Activated CD4-positive, alpha-beta T cell treated with anti-CD3 and anti-CD28 coated beads for 24 hours (primary cell): ENCODE measurements at regions not wholly inside any gene's neighbourhood (a gene's known extent, or its start where the extent isn't known, plus 50 kb on each side); places are given as distances from the start of the nearest gene placed in this dataset.

Experiments
- DNase-seq, 2 donors: peaks; one replicate each; pipeline ENCODE4 v3.0.0-alpha.2; 2020; ENCODE audit warnings: low read depth in 2 of 2

- no peak for DNase-seq
These were observed 292.7 kb downstream of the RNF144A start for GRCh38 chr2:7209757-7210555.

DNA sequence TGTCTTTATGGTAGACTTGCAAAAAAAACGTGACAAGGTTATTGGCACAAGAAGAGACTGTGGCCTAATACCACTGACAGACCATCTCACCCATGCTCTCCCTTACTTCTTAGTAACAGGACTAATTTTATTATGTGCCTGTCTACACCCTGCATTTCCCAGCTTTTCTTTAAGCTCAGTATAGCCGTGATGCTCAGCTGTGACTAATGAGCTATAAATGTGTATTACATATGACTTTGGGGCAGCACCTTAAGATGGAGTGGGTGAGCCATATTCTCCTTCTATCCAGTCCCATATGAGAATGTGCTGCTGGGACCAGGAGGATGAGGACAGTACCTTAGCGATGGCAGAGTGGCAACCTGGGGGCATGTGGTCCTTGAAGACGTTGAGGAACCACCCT lies 293.5 kb downstream of the RNF144A start:
- DNase-seq: no peak

DNA sequence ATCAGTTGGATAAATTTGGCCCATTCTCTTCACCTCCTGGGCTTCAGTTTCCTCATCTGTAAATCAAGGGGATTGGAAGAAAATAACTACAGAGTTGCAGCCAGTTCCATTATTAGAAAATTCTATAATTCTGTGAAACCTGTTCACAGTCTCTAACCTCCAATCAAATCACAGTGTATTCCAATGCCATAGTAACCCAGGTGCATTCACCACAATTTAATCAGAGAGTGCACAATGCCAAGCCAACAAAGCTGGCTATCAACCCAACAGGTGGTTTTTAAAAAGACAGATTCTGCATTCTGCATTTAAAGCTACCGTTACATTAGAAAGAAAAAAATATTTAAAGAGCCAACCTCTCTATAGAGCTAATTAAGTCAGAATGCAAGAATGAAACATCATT lies 308.6 kb downstream of the RNF144A start:
- no peak for DNase-seq

- DNase-seq: no peak
These were observed 309.3 kb downstream of the RNF144A start for GRCh38 chr2:7226501-7226900.

GRCh38 chr2:7233126-7233525 lies 315.9 kb downstream of the RNF144A start:
- no peak for DNase-seq

DNA sequence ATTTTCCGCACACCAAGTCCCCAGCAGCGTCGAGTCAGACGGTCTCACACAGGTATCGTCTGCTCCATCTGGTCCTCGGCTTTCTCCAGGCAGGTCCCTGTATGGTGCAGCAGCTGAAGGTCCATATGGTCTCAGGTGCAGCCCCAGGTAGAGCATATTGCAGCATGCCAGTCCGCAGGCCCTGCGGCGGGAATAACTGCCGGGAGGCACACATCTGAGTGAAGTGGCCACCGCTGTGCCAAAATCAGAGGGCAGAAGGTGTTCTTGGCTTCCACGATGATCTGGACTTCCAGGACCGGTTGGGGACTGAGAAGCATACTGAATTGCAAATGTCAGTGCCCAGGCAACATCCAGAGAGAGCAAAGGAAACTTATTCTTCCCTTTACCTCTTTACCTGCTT lies 320.3 kb downstream of the RNF144A start:
- no peak for DNase-seq

DNA sequence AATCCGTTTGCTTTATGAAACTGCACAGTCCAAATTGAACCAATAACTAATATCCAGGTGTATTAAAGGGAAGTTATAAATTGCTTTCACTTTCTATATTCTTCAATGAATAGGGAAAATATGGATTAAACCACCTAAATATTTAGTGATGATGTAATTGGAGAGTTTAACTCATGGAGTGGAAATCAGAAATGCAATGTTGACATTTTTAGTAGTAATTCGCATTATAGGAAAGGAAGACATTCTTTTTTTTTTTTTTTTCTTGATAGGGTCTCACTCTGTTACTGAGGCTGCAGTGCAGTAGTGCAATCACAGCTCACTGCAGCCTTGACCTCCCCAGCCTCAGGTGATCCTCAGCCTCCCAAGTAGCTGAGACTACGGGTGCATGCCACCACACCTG lies 321.9 kb downstream of the RNF144A start:
- DNase-seq: no peak

DNA sequence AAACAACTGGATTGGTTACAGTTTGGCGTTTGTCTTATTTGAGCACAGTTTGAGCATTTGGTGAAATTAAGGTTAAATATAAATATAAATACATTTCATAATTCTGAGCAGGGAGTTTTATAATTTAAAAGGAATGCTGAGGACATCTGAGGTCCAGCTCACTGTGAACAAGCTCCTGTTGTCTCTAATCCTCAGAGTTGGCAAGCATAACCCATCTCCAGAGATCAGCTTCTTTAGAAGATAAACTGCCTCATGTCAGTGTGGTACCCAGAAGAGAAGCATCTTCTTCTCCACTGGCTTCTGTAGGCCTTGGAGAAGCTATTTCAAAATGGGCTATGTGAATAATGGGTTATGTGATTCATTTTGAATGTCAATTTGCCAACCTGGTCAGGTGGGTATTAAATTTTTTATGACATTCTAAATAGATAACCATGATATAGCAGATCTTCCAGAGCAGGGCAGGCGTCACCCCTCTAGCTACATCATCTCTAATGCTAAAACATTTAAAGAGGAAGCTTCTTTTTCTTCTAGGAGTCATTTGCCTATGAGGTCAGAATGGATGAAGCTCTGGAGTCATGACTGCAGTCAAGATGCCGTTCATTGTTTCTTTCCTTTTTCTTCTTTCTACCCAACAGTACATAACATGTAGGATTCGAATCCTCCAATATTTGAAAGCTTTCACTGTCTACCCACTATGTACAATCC lies 324.0 kb downstream of the RNF144A start:
- DNase-seq: no peak

DNA sequence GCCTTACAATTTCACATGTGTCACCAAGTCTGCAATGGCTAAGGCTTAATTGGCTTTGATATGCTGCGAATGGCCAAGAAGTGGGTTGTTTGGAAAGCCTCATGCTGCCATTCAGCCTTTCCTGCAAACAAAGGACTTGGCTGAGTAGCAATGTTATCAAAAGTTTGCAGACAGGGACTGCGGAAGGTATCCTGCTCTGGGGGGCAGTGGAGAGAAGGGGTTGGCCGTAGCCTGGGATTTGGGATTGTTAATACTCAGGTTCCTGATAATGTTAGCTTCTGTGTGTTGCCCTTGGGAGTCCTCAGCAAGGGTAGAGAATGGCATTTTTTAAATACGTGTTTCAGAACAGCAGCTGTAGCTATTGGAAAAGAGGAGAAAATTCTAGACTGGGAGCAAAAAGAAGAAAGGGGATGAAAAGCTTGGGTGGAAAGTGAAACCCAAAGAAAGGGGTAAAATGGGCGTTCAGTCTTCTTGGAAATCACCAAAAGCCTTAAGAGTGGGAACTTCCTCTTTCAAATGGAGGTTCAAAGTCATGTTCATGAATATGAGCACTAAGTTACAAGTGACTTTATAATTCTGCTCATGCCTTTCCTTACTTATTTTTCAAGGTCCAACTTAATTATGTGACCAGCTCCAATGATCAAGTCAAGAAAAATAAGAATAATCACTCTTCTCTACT lies 325.1 kb downstream of the RNF144A start:
- DNase-seq: no peak

DNA sequence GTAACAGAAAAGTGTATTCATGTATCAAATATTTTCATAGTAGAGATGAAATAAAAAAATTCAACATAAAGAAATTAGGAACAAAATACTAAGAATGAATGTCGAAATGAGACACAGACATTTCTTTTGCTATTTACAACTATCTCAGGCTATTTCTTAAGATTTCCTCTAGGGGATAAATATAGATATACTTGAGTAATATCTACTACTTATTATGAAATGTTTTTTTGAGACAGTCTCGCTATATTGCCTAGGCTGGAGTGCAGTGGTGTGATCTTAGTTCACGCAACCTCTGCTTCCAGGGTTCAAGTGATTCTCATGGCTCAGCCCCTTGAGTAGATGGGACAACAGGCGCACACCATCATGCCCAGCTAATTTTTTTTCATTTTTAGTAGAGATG lies 326.1 kb downstream of the RNF144A start:
- DNase-seq: no peak

DNA sequence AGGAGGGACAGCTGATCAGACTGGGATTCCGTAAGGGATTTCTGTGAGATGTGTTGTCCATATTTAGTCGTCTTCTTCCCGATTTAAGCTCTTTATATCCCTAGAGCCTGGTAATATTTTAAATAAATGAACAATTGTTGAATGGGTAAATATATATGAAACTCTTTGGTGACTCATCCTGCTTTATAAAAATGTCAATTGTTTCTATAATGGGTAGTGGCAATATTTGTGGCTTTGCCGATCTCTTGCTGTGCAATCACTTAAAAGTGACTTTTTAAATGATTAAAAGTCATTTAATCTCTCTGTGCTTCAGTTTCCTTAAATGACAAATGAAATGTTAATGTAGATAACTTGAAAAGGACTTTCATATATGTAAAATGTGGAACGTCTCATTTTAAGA lies 339.2 kb downstream of the RNF144A start:
- no peak for DNase-seq

- no peak for DNase-seq
These were observed 345.5 kb downstream of the RNF144A start for GRCh38 chr2:7262727-7263126.

- DNase-seq: no peak
These were observed 347.6 kb downstream of the RNF144A start for GRCh38 chr2:7264791-7265190.

GRCh38 chr2:7265286-7265685 lies 348.1 kb downstream of the RNF144A start:
- no peak for DNase-seq

GRCh38 chr2:7269106-7269643 lies 352.0 kb downstream of the RNF144A start:
- DNase-seq: no peak

DNA sequence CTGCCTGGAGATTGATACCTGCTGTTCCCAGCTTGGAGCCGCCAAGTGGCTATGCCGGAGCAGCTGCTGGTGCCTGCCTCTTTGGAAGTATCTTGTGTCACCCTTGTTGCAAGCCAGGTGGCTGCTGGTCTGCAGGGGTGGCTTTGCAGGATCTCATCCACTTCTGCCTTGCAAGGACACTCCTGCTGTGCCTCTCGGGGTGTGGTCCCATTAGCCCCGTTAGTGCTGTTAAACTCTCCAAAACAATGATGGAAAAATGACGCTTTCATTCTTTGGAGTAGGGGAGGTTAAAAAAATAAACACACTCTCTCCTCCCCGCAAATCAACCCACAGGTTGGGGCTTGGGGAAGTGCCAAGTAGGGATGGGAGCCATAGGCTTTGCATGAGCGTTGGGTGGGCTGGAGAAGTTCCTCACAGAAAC lies 352.8 kb downstream of the RNF144A start:
- DNase-seq: no peak

- no peak for DNase-seq
These were observed 355.0 kb downstream of the RNF144A start for GRCh38 chr2:7272210-7272609.

GRCh38 chr2:7278984-7279383 lies 361.8 kb downstream of the RNF144A start:
- no peak for DNase-seq

DNA sequence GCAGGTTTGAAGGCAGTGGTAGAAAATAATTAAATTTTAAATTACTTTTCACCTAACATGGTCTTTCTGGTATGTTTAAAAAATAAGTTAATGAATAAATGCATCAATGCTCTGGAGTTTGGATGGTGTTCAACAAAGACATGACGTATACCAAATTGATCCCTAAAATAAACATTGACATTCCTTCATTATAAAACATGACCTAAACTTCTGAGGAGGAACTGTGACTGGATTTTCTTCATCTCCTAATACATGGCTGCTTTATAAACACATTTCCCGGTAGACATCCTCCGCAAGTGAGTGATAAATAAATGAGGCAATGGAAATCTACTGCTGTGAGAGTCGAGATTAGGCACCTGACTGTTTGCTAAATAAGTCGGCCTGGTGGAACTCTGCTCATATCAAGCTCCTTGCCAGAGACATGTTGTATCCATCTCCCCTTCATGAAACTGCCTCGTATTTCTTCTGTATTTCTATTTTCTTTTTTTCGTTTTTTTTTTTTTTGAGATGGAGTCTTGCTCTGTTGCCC lies 362.3 kb downstream of the RNF144A start:
- DNase-seq: no peak

DNA sequence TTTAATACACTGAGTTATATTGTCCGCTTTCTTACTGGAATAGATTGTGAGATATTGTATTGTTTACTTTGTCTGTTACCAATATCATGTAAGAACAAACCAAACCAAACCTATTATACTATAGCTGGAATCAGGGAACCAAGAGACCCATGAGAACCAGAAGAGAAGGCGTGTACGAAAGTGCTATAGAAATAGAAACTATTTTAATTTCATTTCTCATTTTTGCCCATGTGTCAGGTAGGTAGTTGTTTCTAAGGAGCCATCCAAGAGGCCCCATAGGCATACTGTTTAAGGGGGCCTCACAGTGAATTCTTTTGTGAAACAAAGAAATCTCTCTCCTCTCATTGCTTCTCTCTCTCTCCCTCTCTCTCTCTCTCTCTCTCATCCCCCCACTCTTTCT lies 363.6 kb downstream of the RNF144A start:
- DNase-seq: no peak

DNA sequence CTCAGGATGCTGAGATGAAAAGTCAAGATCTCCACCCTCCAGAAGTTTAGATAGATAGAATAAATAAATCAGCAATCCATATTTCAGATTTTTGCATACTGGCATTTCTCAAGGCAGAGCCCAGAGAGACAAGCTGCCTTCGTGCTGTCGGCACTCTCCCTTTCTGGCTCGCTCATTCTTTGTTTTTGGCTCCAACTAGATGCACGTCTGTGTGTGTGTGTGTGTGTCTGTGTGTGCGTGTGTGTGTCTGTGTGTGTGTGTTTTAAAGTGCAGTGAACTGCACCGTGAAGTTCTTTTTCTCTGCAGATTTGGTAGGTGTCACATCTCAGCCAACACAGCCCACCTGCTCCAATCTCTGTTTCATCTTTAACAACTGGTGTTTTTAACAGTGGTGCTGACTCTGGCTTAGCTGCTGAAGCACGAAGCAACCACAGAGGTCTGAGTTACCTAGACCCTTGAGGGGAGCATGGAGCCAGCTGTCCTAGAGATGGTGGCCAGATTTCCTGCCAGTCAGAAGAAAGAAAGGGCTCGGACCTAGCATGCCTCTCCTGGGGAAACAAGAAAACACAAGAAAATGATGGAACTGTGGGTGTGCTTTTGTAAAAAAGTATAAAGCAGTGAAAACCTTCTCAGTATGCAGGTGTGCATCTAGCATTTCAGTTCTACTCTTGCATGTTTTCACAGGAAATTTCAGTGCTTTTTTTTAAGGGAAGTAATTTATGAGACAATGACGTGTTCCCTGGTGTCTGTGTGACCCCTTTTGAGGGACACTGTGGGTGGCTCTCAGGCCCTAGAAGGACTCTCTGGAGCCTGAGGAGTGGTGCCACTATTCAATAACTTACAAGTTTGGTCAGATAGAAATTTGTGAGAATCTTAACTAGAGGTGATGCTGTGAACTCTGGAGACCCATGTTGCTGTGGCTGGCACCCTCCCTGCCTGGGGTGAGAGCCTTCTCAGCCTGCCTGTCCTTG lies 364.3 kb downstream of the RNF144A start:
- DNase-seq: no peak
